Fibroblast of the aortic adventitia (primary cell): ENCODE measurements at regions not wholly inside any gene's neighbourhood (a gene's known extent, or its start where the extent isn't known, plus 50 kb on each side); places are given as distances from the start of the nearest gene placed in this dataset.

ENCODE experiments used
- DNase-seq: peaks from one replicate; pipeline ENCODE4 v3.0.0-alpha.2; 2010; ENCODE audit warnings: low read depth
- H3K4me3 ChIP-seq: 2 replicates; pipeline ENCODE4 v1.5.1; 2011; ENCODE audit warnings: low read depth, mild to moderate bottlenecking, control low read depth, low read length, moderate library complexity
- CTCF ChIP-seq: IDR thresholded peaks from 2 replicates; pipeline ENCODE4 v1.5.1; 2011; ENCODE audit warnings: mild to moderate bottlenecking, low read length, control low read depth, inconsistent platforms; ENCODE audit not compliant: insufficient read depth

- DNase-seq = no peak
- TF ChIP-seq CTCF = no peak
- H3K4me3 ChIP-seq = no peak overlapping the region
Observed at GRCh38 chr19:27772059-27772458, 1440.9 kb downstream of the UQCRFS1 start.

DNA sequence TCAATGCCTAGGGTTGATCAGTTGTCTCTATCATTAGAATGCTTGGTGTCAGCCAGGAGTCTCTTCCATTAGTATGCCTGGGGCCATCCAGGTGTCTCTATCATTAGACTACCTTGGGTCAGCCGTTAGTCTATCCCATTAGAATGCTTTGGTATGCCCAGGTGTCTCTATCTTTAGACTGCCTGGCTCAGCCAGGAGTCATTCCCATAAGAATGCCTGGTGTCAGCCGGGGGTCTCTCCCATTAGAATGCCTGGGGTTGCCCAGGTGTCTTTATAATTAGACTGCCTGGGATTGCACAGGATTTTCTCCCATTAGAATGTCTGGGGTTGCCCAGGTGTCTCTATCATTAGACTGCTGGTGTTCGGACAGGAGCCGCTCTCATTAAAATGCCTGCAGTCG, 1442.9 kb downstream of the UQCRFS1 start:
- no peak for DNase-seq
- H3K4me3 ChIP-seq = no peak overlapping the region
- no peak for TF ChIP-seq CTCF

- no peak overlapping the region for H3K4me3 ChIP-seq
- no peak for TF ChIP-seq CTCF
- DNase-seq = no peak
Observed at GRCh38 chr19:27767234-27767633, 1445.7 kb downstream of the UQCRFS1 start.

GRCh38 chr19:27765912-27766725, 1446.8 kb downstream of the UQCRFS1 start:
- no peak overlapping the region for H3K4me3 ChIP-seq
- TF ChIP-seq CTCF = no peak

DNA sequence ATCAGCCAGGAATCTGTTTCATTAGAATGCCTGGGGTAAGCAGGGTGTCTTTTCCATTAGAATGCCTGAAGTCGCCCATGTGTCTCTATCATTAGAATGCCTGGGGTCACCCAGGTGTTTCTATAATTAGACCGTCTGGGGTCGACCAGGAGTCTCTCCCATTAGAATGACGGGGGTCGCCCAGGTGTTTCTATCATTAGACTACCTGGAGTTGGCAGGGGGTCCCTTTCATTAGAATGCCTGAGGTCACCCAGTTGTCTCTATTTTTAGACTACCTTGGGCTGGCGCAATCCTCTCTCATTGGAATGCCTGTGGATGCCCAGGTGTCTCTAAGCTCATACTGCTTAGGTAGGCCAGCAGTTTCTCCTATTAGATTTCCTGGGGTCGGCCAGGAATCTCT, 1447.6 kb downstream of the UQCRFS1 start:
- TF ChIP-seq CTCF = no peak
- no peak for DNase-seq
- no peak overlapping the region for H3K4me3 ChIP-seq

More at GRCh38 chr19:27765912-27766725, 1446.8 kb downstream of the UQCRFS1 start:
- DNase-seq = no peak

DNA sequence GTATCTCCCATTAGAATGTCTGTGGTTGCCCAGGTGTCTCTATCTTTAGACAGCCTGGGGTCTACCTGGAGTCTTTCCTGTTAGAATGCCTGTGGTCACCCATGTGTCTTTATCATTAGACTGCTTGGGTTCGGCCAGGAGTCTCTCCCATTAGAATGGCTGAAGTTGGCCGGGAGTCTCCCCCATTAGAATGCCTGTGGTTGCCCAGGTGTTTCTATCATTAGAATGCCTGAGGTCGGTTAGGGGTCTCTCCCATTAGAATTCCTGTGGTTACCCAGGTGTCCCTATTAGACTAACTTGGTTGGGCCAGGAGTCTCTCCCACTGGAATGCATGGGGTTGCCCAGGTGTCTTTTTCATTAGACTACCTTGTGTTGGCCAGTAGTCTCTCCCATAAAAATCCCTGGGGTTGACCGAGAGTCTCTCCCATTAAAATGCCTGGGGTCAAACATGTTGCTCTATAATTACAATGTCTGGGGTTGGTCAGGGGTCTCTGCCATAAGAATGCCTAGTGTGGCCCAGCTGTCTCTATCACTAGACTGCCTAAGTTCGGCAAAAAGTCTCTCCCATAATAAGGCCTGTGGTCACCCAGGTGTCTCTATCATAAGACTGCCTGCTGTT, 1448.7 kb downstream of the UQCRFS1 start:
- no peak for TF ChIP-seq CTCF
- H3K4me3 ChIP-seq = no peak overlapping the region
- no peak for DNase-seq
